SKM-1 (cell line): ENCODE measurements at regions not wholly inside any gene's neighbourhood (a gene's known extent, or its start where the extent isn't known, plus 50 kb on each side); places are given as distances from the start of the nearest gene placed in this dataset.
"Not testable (repeated sequence)": the region's sequence is repeated elsewhere in the genome, so short reads cannot be mapped to it uniquely, and the experiment has no call there.

ENCODE experiments used
- DNase-seq: peaks from one replicate; lab custom pipeline; 2025; ENCODE audit not compliant: unreplicated experiment; lab: John Stamatoyannopoulos, UW

- DNase-seq = no peak
These were observed 148.6 kb upstream of the ARG1 start for GRCh38 chr6:131424475-131424874.

DNA sequence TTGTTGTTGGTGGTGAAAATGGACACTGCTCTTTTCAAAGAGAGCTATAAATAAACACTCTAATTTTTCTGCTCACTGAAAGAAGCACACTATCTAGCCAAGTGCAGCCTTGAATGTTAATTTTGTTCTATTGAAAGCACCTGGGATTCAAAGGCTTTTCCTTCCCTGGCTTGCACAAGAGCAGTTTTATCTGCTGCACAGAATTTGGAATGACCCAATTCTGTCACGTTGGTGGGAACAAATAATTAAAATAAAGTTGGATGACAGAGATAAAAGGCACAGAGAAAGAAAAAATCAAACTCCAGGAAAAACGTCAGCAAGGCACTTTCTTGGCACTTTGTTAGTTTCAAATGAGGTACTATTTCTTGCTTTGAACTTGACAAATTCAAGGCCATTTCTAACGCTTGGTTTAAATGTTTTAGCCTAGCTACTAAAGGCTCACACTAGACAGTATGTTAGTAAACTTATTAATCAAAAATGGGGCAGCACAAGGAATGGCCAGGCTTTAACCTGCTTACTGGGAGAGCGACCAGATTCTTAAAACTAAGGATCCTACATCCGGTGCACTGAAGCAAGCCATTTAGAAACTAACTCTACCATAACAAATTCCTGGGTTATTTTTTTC lies 145.5 kb upstream of the ARG1 start:
- no peak for DNase-seq

- no peak for DNase-seq
These were observed 142.5 kb upstream of the ARG1 start for GRCh38 chr6:131430531-131430930.

GRCh38 chr6:131431718-131432117 lies 141.3 kb upstream of the ARG1 start:
- no peak for DNase-seq

DNA sequence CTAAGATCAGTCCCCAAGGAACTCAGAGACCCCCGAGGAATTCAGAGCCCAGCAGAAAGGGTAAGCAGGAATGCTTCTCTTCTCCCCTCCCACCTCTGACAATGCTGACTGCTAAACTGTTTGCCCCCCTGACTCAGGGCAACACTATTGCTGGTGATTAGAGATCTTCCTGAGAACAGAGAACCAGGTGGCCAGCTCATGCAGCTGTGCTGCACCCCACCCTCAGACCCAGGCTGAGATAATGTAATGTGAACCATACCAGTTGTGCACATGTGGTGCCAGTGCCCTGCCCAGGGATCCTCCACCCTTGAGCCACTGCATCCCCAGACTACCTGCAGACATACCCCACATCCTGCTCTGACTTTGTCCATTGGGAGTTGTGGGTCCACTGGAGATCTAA lies 139.1 kb upstream of the ARG1 start:
- DNase-seq = no peak

DNA sequence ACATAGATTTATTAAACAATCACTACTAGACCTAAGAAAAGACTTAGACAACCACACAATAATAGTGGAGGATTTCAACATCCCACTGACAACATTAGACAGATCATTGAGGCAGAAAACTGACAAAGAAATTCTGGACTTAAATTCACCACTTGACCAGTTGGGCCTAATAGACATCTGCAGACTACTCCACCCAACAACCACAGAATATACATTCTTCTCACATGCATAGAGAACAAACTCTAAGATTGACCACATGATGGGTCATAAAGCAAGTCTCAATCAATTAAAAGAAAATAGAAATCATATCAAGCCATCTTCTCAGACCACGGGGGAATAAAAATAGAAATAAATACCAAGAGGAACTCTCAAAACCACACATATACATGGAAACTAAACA lies 136.7 kb upstream of the ARG1 start:
- DNase-seq = no peak

DNA sequence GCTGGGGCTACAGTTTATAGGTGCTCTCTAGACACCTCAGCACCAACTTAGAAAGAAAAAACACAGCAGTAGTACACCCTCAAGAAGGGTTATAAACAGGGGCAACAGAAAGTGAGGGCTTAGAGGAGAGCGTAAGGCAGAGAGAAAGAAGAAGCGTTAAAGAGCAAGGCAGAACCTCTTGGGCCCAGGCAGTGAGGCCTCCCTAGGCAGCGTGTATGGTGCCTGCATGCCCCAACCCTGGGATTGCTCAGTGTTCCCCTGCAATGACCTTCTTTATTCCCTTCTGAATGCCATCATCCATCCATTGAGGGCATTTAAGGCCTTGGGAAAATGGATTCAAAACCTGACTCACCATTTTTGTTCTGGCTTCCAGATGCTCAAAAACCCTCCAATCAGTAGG lies 130.0 kb upstream of the ARG1 start:
- DNase-seq = no peak

GRCh38 chr6:131443514-131443913 lies 129.5 kb upstream of the ARG1 start:
- no peak for DNase-seq

DNA sequence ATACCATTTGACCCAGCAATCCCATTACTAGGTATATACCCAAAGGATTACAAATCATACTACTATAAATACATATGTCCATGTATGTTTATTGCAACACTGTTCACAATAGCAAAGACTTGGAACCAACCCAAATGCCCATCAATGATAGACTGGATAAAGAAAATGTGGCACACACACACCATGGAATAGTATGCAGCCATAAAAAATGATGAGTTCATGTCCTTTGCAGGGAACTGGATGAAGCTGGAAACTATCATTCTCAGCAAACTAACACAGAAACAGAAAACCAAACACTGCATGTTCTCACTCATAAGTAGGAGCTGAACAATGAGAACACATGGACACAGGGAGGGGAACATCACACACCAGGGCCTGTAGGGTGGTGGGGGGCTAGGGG lies 127.7 kb upstream of the ARG1 start:
- not testable (repeated sequence) for DNase-seq

DNA sequence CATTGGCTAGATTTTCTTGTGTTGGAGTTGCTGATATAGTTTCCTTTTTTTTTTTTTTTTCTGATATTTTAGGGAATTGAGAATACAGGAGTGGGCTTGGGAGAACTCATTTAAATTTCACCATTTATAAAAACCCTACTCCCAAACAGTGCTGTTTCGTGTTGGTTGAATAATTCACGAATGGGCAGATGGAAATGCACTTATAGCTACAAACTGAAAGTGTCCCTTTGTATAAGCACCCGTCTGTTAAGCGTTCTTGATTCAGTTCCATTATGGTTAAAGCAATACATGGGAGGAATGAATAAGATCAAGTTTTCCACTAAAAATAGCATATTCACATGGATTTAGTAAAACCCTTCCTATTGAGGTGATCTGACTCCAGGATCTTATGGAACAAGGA lies 122.2 kb upstream of the ARG1 start:
- DNase-seq = no peak

DNA sequence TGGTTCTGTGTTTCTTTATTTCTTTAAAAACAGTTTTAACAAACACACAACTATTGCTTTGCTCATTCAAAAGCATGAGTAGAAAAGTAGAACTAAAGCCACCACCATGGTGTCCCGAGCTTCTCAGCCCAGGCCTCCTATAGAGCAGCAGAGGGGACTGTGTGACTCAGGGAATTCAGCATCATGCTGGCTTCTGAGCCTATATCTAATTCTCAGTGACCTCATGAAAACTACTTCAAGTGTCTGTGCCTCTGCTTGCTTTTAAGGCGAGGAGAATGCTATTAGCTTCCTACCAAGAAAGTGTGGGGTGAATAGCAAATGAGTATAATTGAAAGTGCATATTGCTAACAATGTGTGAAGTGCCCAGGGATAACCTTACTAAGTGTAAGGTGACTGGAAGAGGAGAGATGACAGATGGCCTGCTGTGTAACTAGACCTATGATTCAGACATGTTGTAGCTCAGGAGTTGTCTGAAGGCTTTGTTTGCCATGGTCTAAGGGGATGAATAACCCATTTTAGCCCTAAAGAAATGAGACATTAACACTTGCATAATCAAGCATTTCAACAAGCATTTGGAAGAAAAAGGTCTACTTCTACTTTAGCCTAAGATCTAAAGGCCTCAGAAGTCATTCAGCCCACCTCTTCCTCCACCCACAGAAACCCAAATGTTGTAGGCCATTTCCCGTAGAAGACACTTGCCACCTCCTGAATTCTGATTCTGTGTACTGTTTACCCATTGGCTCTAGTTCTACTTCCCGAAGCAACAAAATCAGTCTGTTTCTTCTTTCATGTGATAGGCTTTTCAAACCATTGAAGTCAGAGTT lies 121.5 kb upstream of the ARG1 start:
- no peak for DNase-seq

DNA sequence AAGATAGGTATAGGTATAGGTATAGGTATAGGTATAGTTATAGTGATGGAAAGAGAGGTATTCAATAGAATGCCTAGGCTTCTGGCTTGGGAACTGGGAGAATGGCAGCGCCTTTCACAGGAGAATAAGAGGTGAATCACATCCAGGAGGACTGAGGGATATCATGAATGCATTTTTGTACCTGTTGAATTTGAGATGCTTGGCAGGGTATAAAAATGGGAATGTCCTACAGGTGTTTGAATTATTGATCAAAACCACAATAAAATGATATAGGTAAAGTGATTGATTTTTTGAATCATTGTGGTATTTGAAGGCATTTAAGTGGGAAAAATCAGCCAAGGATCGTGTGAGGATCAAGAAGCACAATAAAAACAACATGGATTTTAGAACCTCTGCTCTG lies 119.2 kb upstream of the ARG1 start:
- DNase-seq = no peak

DNA sequence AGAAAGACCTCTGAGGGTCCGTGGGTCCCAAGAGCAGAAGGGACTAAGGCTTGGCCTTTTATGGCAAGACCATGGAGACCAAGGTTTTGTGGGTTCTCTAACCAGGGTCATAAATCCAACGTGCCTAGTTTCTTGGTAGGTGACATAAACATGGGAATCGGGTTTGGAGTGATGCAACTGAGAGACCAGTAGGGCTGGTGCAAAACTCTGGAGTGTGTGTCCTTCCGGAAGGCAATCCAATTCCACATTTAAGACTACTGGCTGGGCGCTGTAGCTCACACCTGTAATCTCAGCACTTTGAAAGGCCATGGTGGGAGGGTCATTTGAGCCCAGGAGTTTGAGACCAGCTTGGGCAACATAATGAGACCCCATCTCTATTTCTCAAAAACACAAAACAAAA lies 116.5 kb upstream of the ARG1 start:
- no peak for DNase-seq

- DNase-seq = no peak
These were observed 114.0 kb upstream of the ARG1 start for GRCh38 chr6:131459005-131459404.

DNA sequence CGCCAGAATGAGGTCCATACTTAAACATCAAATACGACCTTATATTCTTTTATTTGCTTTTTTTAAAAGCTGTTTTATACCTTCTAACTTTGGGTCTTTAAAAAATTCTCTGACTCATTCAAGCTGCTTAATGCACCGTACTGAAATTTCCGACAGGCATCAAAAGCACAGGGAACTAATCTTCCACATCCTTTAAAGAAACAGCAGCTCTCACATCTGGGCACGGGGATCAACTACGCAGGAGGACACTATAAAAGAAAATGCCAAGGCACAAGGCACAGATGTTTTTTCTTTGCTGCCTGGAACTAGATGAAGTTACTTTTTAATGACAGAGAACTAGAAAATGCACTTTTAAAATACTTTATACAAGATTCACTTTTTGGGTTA lies 112.4 kb upstream of the ARG1 start:
- no peak for DNase-seq

- no peak for DNase-seq
These were observed 103.9 kb upstream of the ARG1 start for GRCh38 chr6:131469130-131469529.

- no peak for DNase-seq
These were observed 102.5 kb upstream of the ARG1 start for GRCh38 chr6:131470534-131470933.

DNA sequence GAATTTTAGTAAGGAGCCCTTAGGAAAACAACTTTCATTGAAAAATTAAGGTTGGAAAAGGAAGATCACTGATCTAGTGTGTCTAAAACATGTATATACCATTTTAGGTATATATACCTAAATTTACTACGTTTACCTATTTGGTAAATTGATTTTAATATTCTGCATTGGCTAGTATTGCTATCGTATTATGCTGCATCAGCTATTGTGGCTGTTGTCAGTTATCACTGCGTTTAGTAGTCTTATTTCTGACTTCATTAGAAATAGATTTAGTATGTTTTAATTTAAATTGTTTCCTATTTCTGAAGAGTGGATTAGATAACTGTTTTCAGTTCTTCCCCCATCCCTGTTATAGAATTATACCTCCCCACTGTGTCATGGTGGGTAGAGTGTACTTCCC lies 101.7 kb upstream of the ARG1 start:
- DNase-seq = no peak

- DNase-seq = not testable (repeated sequence)
These were observed 99.7 kb upstream of the ARG1 start for GRCh38 chr6:131473303-131473702.

DNA sequence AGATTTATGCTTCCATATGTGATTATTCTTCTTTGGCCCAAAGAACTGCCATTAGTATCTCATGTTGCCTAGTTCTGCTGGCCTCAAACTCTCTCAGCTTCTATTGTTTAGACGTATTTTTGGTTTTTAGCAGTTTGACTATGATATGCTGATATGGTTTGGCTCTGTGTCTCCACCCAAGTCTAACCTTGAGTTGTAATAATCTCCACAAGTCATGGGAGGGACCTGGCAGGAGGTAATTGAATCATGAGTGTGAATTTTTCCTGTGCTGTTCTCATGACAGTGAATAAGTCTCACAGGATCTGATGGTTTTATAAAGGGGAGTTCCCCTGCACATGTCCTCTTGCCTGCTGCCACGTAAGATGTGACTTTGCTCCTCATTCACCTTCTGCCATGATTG lies 96.7 kb upstream of the ARG1 start:
- DNase-seq = no peak

DNA sequence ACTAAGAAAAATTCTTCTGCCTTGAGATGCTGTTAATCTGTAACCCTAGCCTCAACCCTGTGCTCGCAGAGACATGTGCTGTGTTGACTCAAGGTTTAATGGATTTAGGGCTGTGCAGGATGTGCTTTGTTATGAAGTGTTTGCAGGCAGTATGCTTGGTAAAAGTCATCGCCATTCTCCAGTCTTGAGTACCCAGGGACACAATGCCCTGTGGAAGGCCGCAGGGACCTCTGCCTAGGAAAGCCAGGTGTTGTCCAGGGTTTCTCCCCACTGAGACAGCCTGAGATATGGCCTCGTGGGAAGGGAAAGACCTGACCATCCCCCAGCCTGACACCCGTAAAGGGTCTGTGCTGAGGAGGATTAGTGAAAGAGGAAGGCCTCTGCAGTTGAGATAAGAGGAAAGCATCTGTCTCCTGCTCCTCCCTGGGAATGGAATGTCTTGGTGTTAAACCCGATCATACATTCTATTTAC lies 94.2 kb upstream of the ARG1 start:
- DNase-seq = not testable (repeated sequence)

- no peak for DNase-seq
These were observed 86.4 kb upstream of the ARG1 start for GRCh38 chr6:131486608-131487007.

GRCh38 chr6:131488780-131489179 lies 84.2 kb upstream of the ARG1 start:
- DNase-seq = no peak
